NCI-H345 treated with DMSO at 0.1 percent for 48 hours (cell line): ENCODE measurements at regions not wholly inside any gene's neighbourhood (a gene's known extent, or its start where the extent isn't known, plus 50 kb on each side); places are given as distances from the start of the nearest gene placed in this dataset.

ENCODE experiments used
- DNase-seq: peaks from one replicate; lab custom pipeline; 2025; ENCODE audit not compliant: unreplicated experiment; lab: John Stamatoyannopoulos, UW

DNA sequence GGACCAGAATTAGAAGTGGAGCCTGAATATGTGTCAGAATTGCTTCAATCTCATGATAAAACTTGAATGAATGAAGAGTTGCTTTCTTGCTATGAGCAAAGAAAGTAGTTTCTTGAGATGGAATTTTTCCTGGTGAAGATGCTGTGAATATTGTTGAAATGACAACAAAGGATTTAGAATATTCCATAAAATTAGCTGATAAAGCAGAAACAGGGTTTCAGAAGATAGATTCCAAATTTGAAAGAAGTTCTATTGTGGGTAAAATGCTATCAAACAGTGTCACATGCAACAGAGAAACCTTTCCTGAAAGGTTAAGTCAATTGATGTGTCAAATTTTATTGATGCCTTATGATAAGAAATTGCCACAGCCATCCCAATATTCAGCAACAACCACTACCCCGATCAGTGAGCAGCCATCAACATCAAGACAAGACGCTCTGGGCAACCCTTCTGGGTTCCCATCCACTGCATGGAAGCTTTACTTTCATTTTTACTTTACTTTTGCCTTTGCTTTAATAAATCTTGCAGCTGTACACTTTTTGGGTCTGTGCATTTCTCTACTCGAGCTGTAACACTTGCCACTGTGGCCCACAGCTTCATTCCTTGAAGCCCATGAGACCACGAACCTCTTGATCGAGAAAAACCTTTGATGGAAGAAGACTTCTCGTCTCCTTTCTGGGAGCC, 104.0 kb upstream of the SSTR1 start:
- DNase-seq, result no peak

DNA sequence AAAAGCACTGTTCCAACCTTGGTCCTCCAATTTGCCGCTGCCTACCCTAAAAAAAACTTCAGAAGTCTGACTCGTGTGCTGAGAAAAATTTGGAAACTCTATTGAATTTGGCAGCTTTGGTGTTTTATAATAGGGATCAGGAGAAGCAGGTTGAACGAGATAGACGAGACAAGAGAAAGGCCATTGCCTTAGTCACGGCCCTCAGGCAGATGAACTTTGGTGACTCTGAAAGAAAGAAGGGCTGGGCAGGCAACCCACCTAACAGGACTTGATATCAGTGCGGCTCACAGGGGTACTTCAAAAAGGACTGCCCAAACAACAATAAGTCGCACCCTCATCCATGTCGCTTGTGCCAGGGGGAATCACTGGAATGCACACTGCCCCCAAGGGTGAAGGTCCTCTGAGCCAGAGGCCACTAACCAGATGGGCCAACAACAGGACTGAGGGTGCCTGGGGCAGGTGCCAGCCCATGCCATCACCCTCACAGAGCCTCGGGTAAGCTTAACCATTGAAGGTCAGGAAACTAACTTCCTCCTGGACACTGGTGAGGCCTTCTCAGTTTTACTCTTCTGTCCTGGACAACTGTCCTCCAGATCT, 102.5 kb upstream of the SSTR1 start:
- DNase-seq, result no peak

DNA sequence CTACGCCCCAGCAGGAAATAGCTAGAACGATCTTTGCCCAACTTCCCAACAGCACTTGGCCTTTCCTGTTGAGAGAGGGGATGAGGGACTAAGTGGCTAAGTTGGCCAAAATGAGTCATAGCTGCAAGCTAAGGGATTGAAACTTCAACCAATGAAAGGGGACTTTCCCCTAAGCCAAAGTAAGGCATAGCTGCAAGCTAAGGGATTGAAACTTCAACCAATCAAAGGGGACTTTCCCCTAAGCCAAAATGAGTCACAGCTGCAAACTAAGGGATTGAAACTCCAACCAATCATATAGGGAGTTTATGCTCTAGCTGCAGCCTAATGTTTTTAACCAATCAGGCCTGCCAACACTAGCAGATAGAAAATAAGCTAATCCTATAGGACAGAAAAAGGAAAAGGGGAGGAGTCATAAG, 100.5 kb upstream of the SSTR1 start:
- DNase-seq, result no peak

DNA sequence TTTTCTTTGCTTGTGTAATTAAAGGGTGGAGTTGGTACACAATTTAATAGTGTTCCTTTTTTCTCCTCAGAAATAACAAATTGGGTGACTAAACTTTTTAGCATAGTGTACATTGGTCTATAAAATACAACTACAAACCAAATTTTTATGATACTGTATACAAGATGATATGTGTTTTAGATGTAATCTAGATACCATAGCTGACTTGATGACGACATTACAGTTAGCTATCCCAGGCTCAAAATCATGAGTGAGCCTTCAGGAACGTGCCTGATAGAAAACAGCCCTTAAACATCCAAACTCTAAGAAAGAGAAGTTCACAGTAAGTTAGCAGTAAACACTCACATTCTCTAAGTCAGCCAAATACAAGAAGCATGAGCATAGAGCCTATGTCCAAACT, 99.0 kb upstream of the SSTR1 start:
- DNase-seq, result no peak

DNA sequence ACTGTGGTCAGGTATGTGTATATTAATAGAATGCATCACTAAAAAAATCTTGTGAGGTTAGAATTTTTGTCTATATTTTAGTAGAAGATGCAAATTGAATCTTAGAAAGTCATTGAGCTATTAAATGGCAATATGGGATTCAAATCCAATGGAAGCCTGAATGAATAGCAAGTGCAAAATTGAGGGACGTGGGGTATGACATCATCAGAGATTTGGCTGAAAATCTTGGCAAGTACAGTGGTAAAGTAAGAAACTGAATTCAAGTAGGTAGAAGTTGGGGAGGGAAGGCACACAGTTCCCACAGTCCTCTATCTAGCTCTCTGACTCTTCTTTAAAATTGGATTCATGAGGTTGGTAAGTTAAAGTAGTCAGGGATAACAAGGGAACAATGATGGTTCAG, 97.4 kb upstream of the SSTR1 start:
- no peak for DNase-seq

DNA sequence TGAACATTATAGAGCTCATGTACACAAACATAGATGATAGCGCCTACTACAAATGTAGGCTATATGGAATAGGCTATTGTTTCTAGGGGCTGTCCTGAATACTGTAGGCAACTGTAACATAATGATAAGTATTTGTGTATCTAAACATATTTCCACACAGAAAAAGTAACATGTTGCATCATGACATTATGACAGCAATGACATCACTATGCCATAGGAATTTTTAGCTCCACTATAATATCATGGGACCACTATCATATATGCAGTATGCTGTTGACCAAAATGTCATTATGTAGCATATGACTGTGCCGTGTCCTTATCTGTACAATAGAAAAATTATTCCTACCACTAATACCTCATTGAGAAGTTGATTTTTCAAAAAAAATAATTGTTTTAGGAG, 96.7 kb upstream of the SSTR1 start:
- no peak for DNase-seq

DNA sequence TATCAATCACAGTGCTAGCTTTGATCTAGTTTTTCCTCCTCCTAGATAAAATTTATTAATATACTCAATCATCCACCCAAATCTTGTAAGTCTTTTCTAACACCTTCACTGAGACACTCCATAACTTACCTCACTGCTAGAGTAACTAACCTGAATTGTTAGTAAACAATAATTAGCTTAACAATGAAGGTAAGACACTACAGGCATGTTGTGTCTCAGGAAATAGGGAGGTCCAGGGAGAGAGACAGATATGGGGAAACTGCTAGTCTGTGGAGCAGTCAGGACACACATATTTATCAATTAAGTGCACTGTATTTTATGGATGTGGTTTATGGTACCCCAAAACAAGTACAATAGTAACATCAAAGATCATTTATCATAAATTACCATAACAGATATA, 94.2 kb upstream of the SSTR1 start:
- no peak for DNase-seq

DNA sequence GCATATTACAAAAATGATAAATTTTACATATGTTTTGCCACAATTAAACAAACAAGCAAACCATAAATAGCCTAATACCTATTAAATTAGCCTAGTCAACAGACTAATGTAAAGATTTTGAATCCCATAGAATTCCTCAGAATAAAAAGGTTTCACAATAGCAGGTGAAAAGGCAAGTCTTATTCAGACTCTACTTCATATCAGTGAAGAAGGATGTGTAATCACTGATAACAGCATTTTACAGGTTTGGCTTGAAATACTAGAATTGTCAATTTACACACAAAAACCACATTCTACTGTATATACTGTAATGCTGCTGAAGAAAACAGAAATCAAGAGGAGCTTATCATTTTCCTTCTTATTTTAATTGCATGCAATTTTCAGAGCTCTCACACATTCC, 90.8 kb upstream of the SSTR1 start:
- no peak for DNase-seq

DNA sequence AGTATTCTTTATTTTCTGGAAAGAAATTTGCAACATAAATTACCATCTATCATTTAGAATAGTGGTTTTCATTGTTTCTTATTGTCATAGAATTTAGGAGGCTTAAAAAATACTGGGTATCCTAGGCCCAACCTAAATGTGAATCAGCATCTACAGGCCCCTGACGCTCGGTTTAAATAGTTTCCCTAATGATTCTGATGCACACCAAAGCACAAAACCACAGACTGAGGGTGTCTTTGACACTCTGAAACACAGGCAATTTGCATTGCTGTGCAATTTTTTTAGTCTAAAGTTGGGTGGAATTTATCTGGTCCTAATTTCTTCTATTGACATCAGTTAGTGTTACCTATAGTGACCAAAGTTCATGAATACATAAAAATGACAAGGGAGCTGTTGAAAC, 87.6 kb upstream of the SSTR1 start:
- DNase-seq, result no peak

DNA sequence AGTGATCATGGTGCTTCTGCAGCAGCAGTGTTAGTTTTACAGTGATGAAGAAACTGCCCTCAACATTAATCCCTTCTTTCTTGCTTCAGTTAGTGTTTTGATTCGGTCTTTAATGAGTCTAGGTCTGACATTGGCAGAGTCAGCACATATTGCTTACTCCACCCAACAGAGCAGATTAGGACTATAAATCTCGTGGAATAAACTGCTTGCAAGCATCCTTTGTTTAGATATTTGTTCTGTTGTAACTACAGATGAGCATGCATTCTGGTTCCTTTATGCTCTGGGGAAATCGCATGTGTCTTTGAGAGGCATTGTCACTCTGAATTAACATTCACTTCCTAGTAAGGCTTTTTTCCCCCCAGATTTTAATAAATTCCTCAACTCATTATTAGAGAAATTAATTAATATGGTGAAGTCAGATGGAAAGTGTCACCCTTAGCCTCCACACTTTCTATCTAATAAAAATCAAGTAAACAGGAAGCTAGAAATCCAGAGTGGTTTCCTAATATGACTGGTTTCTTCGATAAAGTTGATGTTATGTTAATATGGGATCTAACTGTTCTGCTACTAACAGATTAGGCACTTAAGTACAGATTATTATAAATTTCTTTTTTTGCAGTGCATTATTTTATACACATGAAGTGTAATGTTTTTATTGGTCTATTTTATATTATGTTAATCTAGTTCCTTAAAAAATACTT, 86.2 kb upstream of the SSTR1 start:
- DNase-seq, result no peak

DNA sequence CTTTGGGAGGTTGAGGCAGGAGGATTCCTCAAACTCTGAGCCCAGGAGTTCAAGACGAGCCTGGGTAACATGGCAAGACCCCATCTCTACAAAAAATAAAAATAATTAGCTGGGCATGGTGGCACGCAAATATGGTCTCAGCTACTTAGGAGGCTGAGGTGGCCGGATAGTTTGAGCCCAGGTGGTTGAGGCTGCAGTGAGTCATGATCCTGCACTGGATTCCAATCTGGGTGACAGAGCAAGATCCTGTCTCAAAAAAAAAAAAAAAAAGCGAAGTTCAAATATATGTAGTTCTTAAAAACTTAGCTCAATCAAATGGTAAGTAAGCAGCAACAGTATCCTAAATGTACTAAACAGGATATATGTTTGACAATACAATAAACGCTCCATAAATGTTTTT, 85.5 kb upstream of the SSTR1 start:
- DNase-seq, result no peak

DNA sequence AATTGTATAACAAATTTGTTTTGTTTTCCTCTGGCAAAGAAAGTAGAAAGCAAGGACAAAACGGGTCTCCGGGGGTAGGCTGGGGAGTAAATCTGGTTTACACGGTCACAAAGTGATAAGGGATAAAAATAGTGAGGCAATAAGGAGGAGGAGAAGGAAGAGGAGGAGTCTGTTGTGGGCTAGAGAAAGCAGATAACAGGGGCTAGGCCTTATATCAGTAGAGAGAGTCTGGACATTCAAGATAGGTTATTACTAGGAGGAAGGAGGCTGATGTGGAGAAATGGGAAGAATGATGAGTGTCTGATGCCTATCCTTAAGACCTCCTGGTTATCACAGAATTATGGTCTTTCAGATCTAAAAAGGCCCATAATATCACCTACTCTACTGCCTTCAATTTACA, 83.2 kb upstream of the SSTR1 start:
- DNase-seq, result no peak

DNA sequence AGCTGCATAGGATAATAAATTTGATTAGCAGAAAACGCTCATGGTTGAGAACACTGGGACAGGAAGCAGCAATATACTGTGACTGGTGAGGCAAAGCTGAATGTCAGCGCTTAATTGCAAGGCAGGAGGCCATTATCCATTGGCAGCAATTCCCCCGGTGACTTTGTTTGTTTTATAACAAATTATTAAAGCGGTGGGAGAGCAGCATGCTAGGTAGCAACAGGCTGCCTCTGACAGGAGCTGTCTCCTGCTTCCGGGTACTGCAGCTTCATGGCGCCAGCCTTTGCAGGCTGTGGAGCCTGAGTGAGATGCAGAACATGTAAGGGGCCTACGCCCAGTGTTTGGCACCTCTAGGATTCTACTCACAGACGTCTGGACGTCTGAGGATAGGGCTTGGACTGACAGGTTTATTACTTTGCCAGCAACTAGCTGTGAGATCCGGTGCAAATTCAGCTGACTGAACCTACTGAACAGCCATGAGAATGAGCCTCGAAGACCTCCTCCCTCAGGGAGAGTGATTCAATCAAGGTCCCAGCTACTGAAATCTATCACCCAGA, 82.1 kb upstream of the SSTR1 start:
- peak; percentile 29 for DNase-seq

DNA sequence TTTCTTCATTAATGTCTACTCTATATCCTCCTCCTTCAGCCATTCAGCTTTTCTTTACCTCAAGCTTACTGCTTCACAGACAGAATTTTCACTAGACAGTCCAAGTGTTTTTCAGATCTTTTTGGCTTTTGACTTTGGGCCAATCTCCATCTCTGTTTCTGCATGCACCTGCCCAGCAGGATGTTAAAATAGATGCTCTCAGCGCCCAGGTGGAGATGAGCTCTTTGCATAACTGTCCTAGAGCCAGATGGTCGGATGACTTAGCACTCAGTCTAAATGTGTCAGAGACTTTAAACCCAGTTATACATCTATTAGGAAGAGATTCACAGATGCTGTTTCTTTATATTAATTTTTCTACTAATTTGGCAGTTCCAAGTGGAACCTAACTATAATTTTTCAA, 80.3 kb upstream of the SSTR1 start:
- DNase-seq, result peak; percentile 33

DNA sequence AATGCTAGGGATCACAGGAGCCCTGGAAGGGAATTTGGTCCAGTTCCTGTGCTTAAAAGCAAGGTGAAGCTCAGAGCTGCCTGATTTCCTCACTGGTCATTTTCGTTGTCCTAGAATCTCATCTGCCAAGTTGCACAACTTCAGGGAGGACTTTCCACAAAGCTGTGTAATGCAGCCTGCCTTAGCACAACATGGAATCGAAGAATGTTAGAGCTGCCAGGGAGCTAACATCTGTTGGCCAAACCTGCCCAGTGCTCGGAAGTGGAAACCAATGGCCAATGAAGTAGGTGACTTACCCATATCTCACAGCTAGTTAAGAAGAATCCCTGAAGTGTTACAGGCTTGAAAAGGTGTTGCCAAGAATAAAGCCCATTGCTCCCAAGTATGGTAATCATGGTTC, 79.9 kb upstream of the SSTR1 start:
- no peak for DNase-seq

DNA sequence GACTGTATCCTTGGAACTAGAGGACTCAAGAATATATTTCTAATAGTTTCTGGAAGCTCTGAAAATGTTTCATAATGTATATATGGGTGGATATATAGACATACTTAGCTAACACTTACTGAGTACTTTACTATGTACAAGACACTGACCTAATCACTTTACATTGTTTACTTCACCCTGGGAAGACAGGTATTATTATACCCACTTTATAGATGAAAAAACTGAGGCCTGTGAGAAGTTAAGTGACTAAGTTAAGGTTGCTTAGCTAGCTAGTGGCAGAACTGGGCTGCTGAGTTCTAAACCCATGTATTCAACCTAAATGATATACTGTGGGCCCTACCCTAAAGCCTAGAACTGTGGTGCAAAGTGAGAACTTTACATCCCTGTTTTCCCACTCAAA, 79.1 kb upstream of the SSTR1 start:
- no peak for DNase-seq

DNA sequence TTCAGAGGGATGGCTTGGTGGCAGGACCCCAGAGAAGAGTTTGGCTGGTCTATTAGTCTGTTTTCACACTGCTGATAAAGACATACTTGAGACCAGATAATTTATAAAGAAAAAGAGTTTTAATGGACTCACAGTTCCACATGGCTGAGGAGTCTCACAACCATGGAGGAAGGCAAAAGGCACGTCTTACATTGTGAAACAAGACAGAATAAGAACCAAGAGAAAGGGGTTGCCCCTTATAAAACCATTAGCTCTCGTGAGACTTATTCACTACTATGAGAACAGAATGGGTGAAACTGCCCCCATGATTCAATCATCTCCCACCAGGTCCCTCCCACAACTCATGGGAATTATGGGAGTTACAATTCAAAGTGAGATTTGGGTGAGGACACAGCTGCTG, 78.5 kb upstream of the SSTR1 start:
- no peak for DNase-seq

DNA sequence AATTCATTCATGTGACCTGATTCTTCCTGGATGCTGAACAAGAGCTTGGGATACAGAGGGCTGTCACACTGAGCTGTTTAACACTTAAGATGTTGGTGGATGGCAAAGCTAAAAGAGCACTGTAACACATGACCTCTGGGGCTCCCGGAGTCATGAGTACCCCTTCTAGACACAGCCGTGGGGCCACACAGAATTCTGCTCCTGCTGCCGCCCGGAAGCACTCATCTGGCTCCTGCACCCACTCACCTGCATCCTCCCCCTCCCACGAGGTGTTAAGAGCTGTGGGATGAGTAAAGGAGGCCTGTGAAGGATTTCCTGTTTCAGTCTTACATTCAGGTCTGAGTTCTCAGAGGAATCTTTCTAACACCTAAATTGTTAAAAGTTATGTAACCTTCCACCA, 78.0 kb upstream of the SSTR1 start:
- no peak for DNase-seq

DNA sequence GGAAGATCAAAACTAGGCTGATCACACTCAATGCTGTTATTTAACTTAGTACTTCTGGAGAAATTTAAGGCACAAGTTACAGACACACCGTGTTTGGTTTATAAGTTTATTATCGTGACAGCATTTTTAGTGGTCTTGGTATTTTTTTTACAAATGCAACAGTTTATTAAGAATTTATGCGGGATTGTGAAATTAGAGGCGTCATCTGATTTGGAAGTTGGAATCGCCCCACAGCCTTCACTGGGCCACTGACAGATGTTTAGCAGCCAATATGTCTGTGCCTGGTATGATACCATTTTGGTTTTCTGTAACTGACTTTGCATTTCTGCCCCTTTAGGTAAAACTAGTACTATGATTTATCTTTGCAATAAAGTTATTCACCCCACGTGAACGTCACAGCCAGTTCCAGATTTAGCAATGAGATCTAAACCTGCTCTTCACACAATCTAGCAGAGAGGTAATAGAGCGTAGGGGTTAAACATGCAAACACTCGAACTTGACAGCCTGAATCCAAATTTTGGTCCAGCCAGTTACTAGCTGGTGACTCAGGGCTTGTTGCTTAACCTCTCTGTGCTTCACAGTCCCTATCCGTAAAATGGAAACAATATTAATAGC, 73.2 kb upstream of the SSTR1 start:
- DNase-seq, result no peak

DNA sequence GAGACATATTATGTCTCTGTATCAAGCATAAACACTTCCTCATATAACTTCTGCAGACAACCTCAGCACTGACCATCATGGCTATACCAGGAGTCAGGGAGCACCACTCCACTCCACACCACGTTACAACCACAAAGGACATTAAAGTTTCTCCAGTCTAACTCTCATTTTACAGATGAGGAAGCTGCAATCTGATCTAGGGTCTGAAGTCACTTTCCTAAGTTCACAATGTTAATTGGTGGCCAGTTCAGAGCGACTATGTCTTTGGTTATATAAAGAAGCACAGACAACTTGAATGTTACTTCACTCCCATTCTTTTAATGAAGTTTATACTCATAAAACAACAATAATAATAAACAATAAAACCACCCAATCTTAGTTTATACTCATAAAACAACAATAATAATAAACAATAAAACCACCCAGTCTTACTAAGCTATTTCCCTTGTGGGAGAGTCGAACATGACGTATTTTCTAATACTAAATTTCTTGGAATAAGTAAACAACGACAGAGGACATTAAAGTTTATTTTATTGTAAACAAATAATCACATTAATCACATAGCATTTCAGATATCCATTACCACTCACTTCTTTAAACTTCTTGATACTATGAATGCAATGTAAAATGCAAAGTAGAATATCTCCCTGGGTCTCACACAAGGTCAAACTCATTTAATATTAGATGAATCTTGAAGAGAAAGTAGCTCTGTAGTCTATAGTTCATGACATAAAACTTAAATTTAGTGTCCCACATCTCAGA, 72.4 kb upstream of the SSTR1 start:
- DNase-seq, result no peak

DNA sequence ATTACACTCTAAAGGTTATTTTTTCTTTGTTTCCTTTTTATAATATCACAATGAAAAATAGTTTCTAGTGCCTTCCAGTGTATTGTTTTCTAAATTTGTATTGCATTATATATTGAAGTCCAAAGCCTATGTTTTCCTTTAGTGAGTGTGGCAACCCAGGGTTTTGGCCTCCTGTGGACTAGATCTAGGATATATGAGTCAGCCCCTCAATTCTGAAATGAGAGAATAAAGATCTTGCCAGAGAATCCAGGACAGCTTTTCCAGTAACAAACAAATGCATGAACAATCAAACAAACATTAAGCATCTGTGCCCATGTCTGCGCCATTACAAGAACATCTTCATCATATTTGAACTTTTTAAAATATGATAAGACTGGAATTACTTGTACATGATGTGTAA, 70.7 kb upstream of the SSTR1 start:
- DNase-seq, result no peak
